Cardiac septum (tissue), 1 donor: ENCODE measurements at regions not wholly inside any gene's neighbourhood (a gene's known extent, or its start where the extent isn't known, plus 50 kb on each side); places are given as distances from the start of the nearest gene placed in this dataset.

Experiments
- DNase-seq: peaks from one replicate; pipeline ENCODE4 v3.0.0-alpha.2; 2020; ENCODE audit warnings: low spot score
- intact Hi-C: fragments of 100-400 bp; cut with DNase I; formaldehyde crosslinking; loops from one replicate; pipeline ENCODE4 v1.14.0; 2022
- donor health status: DM: no; HTN: no; CAD: no.

DNA sequence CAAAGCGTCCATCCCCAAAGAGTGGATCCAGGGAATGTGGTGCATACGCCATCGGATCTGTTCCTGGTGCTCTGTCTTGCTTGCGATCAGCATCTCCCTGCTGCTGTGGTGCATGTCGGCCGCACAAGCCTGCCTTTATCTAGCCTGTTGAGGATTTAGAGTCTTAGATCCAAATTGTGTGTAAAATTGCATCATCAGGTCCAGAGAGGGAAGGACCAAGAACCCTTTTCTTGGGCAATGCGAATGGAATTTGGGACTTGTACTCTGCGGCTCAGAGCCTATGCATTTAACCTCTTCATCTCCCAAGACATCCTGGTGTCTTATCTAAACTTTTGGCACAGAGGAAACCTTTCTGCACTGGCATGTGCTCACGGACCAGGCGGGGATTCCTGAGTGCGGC, 1238.7 kb downstream of the TBC1D22A start:
- no peak for DNase-seq
- intact Hi-C loops: no loop called here

DNA sequence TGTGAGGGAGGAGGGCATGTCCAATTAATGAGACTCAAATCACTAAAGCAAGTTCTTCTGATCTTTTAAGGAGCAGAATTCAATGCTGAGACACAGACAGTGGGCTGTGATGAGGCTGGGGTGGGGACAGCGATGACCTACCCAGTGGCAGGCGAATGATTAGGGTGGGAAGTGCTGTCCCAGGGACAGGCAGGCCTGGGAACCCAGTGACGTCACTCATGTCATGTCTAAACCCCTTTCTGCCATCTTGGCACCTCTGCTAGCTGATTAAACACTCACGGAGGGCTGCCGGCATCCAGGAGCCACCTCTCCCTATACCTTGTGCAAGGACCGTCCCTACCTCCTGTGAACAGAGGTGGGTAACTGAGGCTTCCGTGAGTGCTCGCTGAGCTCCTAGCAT, 1235.2 kb downstream of the TBC1D22A start:
- intact Hi-C loops: no loop called here
- DNase-seq: no peak

DNA sequence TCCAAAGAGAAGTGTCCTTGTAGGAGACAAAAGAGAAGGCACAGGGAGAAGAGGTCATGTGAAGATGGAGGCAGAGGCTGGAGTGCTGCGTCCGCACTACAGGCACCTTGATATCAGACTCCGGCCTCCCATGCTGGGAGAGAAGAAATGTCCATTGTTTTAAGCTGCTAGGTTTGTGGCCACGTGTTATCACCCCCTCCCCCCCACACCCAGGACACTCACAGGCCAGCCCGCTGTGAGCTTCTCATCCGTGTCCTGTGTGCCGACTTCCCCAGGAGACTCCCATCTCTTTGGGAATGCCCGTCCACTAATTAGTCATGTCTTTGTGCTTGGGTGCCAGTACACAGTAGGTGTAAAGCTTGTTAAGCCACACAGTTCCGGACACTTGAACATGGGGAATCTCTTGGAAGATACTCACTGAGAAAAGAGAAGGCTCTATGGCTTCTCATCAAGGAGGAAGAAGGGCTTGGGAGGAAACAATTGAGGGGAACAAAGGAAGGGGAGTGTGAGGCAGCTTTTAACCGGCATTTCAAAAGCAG, 1234.7 kb downstream of the TBC1D22A start:
- DNase-seq: no peak
- intact Hi-C loops: no loop called here

DNA sequence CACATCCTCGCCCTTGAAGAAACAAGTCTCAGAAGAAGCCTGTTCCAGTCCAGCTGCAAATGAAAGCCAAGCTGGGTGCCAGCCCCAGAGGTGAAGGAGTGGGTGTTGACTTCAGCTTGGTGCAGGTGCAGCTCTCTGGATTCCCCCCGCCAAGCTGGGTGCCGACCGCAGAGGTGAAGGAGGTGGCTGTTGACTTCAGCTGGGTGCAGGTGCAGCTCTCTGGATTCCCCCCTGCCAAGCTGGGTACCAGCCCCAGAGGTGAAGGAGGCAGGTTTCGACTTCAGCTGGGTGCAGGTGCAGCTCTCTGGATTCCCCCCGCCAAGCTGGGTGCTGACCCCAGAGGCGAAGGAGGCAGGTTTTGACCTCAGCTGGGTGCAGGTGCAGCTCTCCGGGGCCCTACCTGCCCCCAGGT, 1234.0 kb downstream of the TBC1D22A start:
- DNase-seq: no peak
- intact Hi-C loops: no loop called here

DNA sequence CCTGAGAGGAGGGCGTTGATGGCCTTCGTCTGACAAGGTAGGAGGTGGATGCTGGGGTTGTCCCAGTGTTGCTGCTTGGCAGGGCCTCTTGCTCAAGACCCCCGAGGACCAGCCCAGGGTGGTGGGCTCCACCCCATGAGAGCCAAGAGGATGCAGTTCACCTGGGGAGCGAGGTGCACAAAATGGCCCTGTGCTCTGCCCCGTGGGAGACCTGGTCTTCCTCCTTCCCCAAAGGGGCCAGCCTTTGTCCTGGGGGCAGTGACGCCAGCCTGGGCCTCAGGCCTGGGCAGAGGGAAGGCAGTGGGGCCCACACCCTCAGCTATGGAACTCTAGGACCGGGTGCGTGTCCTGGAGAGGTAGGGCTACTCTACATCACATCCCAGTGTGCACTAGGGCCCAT, 1233.3 kb downstream of the TBC1D22A start:
- no peak for DNase-seq
- intact Hi-C loops: no loop called here

DNA sequence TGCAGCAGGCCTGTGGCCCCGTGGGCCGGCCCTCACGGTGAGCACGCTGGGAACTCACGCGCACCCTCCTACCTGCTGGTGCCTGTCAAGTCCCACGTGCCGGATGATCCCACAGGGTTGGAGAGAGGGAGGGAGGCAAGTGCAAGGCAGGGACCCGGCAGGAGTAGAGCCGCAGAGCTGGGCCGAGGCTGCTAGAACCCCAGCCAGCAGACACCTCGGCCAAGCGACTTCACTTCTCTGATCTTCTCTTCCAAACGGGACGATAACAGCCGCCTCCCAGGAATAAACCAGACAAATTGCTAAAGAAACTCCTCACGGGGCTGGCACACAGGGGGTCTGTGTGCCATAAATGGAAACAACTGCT, 1232.8 kb downstream of the TBC1D22A start:
- no peak for DNase-seq
- intact Hi-C loops: no loop called here

DNA sequence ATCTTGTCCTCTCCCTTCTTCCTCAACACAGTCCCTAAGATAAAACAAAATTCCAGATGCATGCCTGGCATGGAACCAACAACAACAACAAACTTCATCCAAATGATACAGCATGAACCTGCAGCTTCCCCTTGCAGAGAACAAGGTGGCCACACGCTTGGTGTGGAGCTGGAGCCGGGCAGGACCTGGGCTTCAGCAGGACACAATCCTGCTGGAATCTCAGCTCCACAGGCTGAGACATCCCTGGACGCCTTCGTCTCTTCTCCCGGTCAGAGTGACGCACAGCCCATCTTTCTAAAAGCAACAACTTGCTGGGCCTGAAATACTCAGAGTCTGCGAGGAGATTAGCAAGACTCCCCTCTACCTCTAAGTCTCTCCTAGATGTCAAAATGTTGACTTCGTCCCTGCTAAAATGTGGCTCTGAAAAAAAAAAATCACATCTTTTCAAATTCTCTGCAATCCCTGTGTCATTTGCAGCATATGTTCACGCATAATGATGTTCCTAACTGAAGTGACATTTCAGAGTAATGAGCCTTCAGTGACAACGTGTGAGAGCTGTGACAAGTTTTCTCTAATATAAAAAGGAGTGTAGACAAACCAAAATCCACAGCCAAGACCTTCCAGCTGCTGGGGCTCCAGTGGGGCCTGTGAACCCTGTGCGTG, 1232.3 kb downstream of the TBC1D22A start:
- intact Hi-C loops: no loop called here
- DNase-seq: no peak

DNA sequence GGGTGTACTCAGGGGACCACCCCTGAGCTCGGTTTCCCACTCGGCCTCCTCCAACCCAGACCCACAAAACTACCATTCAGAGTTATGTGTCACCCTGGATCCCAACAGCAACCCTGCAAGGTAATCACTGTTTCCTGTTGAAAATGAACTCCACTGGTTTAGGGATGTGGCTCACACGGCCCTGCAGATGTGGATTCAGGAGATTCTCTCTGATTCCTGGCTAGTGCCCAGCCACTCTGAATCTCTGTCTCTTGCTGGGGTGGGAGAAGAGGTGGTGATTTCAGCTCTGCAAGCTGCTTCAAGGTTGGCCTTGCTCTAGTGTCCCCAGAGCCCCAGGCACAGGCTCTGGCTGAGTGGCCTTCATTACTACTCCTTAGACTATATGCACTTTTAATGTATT, 1231.6 kb downstream of the TBC1D22A start:
- no peak for DNase-seq
- intact Hi-C loops: no loop called here

DNA sequence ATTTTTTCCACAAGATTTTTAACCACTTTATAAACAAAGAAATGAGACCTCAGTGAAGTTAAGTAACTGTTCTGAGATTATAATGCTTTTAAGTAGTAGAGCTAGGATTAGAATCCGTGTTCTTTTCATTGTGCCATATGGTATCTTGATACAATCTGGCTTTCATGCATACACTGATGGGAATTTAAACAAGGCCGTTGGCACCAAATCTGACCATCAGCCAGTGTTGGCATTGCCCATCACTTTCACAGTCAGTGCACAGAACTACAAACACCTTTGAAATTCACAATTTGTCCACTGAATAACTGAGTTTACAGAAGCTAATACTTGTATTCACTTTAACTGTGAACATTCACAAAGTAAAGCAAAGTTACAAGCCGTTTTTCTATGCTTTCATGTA, 1228.0 kb downstream of the TBC1D22A start:
- DNase-seq: no peak
- intact Hi-C loops: no loop called here

DNA sequence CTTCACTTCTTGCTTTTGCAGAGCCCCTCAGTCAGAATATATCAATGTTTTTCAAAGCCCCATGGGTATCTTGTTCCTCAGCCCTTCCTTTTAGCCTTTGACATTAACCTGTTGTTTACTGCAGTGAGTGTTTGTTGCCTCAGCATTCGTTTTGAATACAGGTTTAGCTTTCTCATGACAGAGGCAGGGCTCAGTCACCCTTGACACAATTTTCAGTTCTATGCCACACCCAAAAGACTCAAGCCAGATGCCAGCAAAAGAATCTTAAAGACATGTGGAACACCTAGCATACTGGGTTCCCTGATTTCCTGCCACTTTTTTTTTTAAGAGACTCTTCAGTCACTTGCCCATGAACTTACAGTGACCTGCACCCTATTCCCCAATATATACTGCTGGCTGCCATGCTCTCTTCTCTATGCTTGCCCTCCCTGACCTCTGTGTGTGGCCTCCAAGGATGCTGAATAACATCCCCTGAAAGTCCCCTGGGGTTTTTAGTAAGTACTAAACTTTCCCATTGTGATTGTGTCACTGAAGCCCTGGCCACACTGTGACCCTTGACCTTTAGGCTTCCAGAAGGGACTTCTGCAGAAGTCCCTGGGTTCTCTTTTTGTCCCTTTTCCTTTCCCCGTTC, 1225.5 kb downstream of the TBC1D22A start:
- no peak for DNase-seq
- intact Hi-C loops: loop anchor here (10.0 kb wide), 1 partner anchor 57 kb away; no protein-coding TSS in a partner anchor

DNA sequence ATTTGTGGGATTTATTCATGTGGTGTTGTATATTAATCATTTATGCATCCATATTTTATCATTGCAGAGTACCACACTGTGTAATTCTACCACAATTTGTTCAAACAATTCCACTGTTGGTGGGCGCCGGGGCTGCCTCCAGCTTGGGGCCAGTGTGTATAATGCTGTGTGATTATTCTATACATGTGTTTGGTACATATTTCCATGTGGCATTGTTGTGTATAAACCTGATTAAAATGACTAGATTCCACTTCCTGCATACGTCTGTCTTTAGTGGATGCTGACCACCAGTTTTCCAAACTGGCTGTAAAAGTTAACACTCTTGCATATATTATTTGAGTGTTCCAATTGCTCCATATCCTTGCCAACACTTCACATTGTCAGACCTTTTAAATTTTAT, 1213.8 kb downstream of the TBC1D22A start:
- intact Hi-C loops: no loop called here
- no peak for DNase-seq

DNA sequence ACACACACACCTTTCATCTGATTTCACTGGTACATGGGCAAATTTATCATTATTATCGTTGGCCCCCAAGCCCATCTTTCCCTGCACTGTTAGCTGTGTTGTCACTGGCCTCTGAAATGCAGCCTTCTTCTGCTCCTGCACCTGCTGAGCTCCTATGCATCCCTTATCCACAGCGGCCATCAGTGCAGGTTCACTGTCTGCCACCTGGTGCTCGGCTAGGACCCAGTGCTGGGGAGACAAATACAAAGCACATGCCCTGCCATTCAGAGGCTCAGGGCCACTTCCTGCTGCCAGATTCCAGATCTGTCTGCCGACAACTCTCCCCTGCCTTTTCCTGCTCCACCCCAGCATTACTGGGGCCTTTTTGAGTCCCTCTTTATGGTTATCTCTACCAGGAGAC, 1205.4 kb downstream of the TBC1D22A start:
- intact Hi-C loops: no loop called here
- no peak for DNase-seq

DNA sequence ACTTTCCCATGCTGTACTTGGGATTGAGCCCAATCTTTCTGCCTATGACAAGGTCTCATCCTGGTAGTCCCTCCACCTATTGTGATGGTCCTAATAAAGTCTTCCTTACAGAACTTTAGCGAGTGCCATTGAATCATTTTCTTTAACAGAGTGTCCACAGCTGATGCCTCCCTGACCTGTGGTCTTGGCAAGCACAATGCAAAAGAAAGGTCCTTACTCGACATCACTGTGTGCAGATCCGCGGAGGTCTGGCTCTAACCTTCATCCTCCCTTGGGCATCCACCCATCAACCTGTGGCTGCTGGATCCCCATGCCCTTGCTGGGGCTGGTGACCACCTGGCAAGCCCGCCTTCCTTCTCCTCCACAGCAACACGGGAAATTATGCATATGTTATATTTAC, 1203.9 kb downstream of the TBC1D22A start:
- no peak for DNase-seq
- intact Hi-C loops: no loop called here

DNA sequence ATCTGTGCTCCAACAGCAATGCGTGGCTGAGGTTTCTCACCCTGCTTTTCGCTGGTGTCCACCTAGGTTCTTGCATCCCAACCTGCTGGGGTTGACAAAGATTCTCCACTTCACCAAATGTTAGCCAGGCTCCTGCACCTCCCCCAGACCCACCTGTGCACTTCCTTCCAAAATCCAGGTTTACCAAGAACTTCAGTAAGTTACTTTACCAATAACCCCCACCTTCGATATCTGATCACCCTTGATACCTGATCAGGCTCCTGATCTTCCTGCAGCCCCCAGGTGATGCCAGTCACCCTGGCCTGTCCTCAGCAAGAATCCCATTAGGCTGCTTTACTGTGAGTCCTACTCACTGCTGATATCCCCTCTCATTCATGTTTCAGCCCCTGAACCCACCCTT, 1203.4 kb downstream of the TBC1D22A start:
- no peak for DNase-seq
- intact Hi-C loops: no loop called here

DNA sequence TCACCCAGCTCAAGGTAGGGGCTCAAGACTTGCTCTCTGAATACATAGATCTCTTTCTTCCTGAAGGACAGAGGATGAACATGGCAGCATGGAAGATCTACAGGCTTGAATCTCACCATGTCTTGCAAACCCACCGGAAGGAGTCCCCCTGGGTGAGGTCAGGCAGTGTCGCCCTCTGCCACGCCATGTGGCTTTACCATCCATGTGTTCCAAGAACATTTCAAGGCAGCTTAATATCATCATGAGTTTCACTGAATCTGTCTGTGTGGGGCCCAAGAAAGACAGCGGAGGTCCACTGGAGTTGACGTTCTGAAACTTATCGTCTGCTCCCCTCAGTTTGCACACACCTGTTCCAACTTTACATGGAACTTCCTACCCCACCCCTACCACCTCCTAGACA, 1202.6 kb downstream of the TBC1D22A start:
- no peak for DNase-seq
- intact Hi-C loops: no loop called here

DNA sequence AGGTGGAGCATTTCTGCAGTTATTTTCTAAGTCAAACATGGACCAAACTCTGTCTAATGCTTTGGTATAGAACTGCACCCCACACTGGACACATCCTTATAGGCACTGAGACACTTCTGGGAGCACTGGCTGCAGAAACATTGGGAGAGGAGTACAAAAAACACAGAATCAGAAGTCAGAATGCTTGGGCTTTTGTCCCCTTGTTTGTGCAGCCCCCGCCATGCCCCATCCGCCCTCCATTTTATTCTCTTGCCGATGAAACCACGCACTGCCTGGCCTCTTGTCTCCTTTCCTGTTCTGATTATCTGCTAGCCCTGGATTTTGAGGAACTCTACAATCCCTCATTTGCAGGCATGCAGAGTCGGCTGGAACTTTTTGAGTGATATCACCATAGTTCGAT, 1201.2 kb downstream of the TBC1D22A start:
- intact Hi-C loops: no loop called here
- DNase-seq: no peak

DNA sequence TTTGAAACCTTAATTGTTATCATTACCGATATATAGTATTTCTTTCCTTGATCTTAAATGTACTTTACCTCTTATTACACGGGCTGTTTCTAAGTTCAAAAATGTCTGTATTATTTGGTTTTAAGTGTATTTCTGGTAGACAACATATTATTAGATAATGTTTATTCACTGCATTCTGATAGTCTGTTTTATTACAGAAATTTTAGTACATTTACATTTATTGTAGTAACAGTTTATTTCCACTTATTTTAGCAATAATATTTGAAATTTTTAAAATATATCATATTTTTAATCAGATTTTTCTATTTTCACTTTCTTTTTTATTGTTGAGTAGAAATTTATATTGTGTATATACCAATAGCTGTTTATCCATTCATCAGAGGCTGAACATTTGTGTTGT, 1195.2 kb downstream of the TBC1D22A start:
- intact Hi-C loops: no loop called here

DNA sequence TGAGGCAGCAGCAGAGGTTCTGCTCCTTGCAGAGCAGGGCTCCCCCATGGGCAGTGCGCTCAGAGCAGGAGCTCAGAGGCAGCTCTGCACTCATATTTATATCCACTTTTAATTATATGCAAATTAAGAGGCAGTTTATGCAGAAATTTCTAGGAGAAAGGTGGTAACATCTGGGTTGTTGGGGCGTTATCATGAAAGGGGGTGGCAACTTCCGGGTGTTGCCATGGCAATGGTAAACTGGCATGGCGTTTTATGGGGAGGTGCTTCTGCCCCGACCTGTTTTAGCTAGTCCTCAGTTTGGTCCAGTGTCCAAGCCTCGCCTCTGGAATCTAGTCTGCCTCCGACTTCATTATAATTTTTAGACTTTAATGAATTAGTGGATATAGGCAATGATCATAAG, 1191.7 kb downstream of the TBC1D22A start:
- DNase-seq: no peak
- intact Hi-C loops: no loop called here

More for the DNA sequence above, 1195.2 kb downstream of the TBC1D22A start:
- DNase-seq: no peak

DNA sequence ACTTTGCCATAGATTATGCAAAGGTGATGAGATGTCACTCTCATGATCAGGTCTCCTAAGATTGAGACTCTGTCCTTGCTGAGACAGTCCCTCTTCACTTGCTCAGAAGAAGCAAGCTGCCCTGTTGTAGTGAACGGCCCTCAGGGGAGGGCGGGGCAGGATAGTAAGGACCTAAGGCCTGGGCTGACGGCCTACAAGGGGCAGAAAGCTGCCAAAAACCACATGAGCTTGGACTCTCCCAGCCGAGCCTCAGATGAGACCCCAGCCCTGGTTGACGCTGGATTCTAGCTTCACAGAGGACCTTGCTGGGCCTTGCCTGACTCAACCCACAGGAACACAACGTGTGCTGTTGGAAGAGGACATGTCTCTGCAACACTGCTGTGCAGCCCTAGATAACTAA, 1182.5 kb downstream of the TBC1D22A start:
- intact Hi-C loops: no loop called here

DNA sequence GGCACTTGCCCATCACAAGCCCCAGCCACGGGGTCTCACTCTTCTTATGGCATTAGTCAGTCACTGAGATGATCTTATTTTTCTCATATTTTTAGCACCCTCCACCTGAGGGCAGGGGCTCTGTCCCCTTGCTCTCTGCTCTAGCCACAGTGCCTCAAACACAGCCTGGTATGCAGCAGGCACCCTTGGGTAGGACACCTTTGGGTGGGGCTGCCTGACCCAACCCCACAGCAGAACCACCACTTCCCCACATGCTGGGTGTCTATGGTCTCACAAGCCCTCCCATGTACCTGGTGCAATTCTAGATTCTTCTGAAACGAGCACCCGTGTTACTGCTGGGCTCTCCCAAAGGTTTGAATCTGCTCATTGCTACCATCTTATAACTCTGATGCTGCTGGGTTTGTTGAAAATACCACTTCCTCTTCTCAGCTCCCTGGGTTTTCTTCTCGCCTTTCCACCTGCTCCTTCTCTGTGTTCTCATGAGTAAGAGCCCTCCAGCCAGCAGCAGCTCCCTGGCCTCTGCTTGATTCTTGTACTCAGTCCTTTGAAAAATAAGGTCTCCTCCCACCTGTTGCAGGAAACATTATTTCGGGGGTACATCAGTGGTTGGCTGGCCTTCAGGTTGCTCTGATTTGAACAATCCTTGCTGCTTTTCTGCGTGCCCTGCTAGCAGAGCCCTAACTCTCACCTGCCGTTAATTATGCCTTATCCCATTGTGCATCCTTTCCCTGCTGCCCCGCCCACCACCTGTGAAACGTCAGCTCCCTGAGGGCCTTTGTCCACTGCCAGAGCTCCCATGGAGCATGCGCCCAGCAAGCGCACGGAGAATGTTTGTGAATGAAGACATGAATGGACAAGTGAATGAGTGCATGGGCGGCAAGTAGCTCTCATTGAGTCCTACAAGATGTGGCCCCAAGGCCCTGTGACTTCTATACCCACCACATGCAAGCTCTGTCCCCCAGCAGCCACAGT, 1181.6 kb downstream of the TBC1D22A start:
- intact Hi-C loops: no loop called here
- DNase-seq: no peak

More for the DNA sequence above, 1182.5 kb downstream of the TBC1D22A start:
- DNase-seq: no peak
